ENCODE measurements at regions not wholly inside any gene's neighbourhood (a gene's known extent, or its start where the extent isn't known, plus 50 kb on each side); places are given as distances from the start of the nearest gene placed in this dataset.

GRCh38 chr17:36816214-36816906 lies 120.9 kb upstream of the LHX1 start:
- DNase-seq (ENCODE audit: low spot score) = no peak

- no peak for DNase-seq (ENCODE audit: low spot score)
Observed at GRCh38 chr17:36816907-36817288, 120.4 kb upstream of the LHX1 start.

DNA sequence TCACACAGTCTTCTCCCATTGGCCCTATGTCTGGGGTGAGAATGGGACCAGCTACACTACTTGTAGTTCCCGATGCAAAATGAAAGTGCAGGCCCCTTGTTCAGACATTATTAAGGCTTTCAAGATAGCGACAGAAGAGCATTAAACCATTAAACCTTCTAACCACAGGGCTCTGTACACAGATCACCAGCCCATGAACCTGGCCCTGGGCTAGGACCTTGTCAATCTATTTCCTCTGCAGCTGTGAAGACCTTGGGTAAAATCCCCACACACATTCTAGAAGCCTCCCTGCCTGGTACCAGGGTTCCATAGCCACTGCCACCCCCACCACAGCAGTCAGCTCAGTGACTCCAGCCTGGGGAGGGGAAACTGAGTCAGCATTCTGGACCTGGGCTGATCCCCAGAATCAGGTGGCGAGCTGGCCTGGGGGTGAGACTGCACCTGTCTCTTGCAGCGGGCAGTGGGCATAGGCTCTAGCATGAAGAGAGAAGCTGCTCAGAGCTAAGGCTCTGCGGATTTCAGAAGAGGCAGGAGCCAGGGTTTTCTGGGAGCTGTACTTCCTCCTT lies 119.7 kb upstream of the LHX1 start:
- no peak for DNase-seq (ENCODE audit: low spot score)

DNA sequence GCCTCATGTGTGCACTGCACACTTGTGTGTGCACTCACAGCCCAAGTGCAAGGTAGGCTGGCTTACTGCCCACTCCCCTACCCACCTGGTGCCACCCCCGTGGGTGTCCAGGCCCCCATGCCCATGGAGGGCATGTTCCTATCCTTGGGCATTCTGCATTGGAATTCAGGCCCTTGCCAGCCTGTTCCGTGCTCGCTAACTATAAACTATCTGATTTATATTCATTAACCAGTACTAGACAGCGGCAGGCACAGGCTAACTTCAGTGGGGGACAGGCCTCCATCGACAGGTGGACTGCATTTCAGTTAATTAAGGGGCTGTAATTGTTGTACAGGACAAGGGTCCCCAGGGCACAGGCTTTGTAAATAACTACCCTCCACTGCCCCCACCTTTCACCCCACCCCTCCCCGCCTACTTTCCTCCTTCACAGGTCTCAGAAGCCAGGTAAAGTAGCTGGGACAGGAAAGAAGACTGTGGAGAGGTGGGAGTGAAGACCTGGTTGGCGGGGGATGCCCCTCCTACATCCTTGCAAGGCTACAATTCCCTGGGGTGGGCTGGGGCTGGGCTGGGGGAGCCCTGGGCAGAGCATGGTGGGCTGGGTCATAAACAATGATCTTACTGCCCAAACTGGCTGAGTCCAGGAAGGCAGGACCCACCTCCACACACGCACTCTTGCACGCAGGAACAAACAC lies 119.0 kb upstream of the LHX1 start:
- DNase-seq (ENCODE audit: low spot score) = no peak

DNA sequence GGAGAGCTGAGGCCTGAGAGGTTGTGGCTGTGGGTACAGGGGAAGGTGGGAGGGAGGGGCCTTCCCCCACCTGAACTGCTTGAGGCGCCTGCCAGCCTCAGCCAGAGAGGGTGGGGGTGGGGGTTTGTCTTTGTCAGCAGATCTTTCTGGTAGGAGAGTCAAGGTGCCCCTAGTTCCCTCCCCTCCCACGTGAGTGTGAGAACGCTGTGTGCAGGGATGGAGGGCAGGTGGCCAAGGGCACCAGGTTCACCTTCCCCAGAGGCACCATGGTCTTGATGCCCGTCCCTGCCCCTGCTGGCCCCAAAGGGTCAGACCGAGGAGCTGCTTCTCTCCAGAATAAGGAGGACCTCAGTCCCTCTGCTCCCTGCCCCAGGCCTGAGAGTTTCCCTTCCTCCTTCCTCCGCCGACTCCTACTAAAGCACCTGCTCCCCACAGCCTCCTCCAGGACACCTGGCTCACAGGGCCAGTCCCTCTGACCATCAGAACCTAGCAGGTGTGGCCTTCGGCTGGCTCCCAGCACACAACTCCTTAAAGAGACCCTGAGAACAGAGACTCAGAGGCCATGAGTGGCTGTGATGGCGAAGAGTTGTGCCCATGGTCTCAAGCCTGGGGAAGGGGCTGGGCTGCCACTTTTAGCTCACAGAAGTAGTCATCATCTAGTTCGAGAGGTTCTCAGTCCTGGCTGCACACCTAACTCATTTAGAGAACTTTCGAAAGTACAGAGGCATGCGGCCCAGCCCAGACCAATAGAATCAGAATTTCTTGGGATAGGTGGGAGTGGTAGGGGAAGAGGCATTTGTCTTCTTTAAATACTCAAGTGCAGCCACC lies 113.2 kb upstream of the LHX1 start:
- DNase-seq (ENCODE audit: low spot score) = no peak

DNA sequence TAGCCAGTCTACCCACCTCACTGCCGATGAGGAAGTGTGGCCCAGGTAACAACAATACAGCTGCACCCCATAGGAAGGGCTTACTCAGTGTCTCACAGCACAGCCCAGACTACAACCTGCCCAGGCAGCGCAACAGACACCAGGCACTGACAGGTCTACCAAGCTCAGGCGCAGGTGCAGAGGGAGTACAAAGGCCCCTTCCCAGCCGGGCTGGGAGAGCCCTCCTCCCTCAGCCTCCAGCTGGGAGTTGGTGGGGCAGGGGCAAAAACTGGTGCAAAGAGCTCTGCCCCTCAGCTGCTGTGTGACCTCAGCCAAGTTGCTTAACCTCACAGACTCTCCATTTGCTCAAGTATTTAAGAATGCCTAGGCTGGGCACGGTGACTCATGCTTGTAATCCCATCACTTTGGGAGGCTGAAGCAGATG lies 112.6 kb upstream of the LHX1 start:
- peak; percentile 17 for DNase-seq (ENCODE audit: low spot score)

DNA sequence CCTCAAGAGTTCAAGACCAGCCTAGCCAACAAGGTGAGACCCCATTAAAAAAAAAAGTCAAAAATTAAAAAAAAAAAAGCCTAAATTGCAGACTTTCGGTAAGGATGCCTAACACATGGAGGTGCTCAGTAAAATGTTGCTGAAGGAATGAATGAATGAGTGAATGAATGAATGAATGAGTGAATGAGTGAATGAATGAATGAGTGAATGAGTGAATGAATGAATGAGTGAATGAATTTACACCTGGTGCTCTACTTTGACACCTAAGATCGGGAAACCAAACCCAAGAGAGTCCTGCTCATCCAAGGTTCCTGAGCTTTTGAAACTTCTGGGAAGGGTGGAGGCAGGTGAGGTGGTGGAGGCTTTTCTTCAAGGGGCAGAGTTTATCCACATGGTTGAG lies 112.2 kb upstream of the LHX1 start:
- DNase-seq (ENCODE audit: low spot score) = no peak

GRCh38 chr17:36825521-36825920 lies 111.8 kb upstream of the LHX1 start:
- DNase-seq (ENCODE audit: low spot score) = no peak

DNA sequence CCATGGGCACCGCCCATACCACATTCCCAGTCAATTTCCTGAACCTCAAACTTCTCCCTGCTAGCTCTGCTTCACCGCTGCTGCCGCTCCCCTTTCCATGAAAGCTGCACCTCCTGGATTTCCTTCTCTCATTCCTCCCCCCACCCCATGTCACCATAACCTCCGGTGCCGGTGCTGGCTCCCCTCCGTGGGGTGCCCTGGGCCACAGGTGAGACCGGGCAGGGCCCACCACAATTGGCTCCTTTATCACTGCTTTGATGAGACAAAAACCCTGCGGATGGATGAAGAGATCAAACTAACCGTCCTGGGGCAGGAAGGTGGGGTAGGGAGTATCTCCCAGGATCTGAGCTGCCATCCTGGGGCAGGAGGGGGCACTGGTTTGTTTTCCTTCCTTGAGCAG lies 111.3 kb upstream of the LHX1 start:
- DNase-seq (ENCODE audit: low spot score) = no peak

GRCh38 chr17:36827081-36827480 lies 110.2 kb upstream of the LHX1 start:
- no peak for DNase-seq (ENCODE audit: low spot score)

- DNase-seq (ENCODE audit: low spot score) = no peak
Observed at GRCh38 chr17:36829676-36830075, 107.6 kb upstream of the LHX1 start.

DNA sequence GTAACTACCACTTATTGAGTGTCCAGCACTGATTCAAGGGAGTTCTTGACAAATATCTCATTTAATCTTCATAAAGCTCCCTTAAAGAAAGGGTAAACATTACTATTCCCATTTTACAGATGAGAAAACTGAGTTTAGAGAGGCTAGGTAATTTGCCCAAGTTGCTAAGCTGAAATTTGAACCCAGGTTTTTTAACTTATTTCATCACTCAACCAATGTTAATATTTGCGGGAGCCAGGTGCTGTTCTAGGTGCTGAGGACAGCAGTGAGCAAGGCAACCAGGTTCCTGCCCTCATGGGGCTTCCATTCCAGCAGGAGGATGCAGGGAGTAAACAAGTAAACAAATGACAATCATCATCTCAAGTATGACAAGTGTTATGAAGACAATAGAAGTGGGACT lies 104.0 kb upstream of the LHX1 start:
- DNase-seq (ENCODE audit: low spot score) = no peak

GRCh38 chr17:36835036-36835435 lies 102.2 kb upstream of the LHX1 start:
- DNase-seq (ENCODE audit: low spot score) = no peak

GRCh38 chr17:36837195-36837938 lies 99.9 kb upstream of the LHX1 start:
- DNase-seq (ENCODE audit: low spot score) = no peak

GRCh38 chr17:36837939-36838272 lies 99.4 kb upstream of the LHX1 start:
- DNase-seq (ENCODE audit: low spot score) = no peak

- no peak for DNase-seq (ENCODE audit: low spot score)
Observed at GRCh38 chr17:36839256-36839655, 98.0 kb upstream of the LHX1 start.

DNA sequence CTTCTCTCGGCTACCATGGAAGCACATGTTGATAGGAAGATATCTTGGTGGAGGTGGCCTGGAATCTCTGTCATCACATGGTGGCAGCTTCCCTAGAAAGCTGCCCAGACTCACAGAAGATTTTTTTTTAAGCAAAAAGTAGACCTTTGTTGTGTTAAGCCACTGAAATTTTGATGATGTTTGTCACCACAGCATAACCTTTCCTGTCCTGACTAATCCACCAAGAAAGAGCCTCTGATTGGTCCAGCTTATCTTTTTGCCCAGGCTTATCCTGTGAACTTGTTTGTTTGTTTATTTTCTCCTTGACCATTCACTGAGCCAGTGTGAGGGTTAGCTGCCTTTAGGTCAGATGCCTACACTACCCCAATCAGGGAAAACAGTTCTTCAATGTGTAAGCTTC lies 96.5 kb upstream of the LHX1 start:
- DNase-seq (ENCODE audit: low spot score) = no peak

DNA sequence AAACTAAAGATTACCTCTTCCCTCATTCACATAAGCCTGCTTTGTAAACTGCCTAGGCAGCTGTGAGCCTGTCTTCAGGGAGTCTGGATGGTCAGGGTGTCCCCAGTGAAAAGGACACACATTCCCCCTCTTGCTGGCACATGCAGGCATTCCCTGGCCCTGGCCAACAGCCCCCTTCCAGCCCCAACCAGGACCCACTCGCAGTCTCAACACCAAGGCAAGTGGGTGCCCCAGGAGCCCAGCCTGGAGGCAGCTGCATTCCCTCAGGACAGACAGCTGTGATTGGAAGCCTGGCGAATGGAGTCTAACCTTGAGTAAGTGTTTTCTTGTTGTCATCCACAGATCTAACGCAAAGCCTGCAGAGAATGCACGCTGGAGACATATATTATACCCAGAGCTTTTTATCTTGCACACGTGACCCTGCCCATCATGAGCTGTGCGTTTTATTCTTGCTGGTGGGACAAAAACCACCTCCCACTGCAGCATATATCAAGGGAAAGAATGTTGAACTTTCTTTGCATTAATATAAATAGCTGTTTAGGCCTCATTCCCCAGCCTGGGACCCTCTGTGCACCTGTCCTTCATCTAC lies 95.0 kb upstream of the LHX1 start:
- DNase-seq (ENCODE audit: low spot score) = no peak

- no peak for DNase-seq (ENCODE audit: low spot score)
Observed at GRCh38 chr17:36842963-36843558, 94.2 kb upstream of the LHX1 start.

DNA sequence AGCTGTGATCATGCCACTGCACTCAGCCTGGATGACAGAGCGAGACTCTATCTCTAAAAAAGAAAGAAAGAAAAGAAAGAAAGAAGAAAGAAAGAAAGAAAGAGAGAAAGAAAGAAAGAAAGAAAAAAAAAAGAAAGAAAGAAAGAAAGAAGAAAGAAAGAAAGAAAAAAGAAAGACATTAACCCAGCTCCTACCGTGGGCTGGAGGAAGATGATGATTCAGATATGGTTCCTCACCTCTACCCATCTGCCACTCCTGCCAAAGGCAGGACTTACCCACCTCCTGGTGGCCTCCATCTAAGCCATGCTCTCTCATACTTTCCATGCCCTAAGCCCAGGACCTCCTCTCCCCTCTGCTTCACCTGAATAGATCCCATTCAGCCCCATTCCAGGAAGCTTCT lies 93.3 kb upstream of the LHX1 start:
- DNase-seq (ENCODE audit: low spot score) = no peak

GRCh38 chr17:36844601-36845000 lies 92.7 kb upstream of the LHX1 start:
- no peak for DNase-seq (ENCODE audit: low spot score)
